ENCODE measurements at regions not wholly inside any gene's neighbourhood (a gene's known extent, or its start where the extent isn't known, plus 50 kb on each side); places are given as distances from the start of the nearest gene placed in this dataset.
A peak's percentile ranks its signal among the peaks of the same experiment; 100 is the strongest.

DNA sequence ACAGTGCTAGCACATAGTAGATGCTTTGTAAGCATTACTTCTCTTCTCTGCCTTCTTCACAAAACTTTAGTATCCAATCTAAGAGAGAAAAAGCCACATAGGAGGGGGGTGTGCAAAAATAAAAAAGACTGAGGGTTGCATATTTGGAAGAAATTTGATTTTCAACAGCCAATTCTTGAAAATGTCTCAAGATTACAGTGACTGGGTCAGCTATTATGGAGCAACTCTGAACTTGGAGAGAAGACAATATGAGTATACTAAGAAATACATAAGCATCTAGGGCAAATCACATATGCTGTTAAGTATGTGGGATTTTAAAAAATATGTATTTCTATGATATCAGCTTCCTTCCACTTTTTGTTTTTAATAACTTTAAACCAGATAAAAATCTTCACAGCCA is 196.6 kb upstream of the GOLIM4 start:
- no peak for DNase-seq (ENCODE audit: low read depth)

- no peak for DNase-seq (ENCODE audit: low read depth)
Measured at GRCh38 chr3:168289471-168290008, 193.8 kb upstream of the GOLIM4 start.

DNA sequence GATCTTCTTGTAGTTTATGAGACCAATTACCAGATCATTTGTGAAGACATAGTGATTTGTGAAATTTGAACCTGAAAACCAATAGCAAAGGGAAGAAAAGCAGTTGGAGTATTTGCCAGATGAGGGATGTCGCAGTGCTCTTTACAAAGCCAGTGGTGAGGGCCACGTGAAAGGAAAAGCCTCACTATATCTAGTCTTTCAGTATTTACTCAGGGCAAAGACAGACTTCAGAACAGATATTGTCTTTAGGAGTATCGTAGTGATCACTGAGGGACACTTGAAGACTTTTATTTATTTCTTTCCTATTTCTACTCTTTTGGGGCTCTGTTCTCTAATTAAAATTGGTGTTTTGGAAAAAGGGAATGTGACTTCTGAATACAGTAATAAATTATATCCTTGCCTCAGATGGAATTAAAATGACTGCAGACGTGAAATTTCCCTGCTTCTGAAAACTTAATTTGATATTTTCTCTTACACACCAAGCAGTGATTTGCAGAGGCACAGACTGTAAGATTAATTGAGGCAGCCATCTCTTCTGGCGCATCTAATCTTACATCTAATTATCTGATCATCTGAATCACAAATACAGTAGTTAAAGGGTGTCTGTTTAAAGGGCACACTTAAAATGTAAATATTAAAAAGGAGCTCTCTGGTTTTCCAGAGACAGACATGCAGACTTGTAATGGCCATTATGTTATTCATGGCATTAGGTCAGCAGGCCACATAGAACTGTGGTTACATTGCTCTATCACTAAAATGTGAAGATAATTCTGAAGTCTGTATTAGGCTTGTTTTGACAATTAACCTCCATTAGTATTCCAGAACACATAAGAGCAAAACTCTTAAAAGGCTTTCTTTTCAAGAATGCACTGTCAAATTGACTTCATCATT is 193.0 kb upstream of the GOLIM4 start:
- DNase-seq (ENCODE audit: low read depth), result no peak

- no peak for DNase-seq (ENCODE audit: low read depth)
Measured at GRCh38 chr3:168285506-168285905, 189.8 kb upstream of the GOLIM4 start.

DNA sequence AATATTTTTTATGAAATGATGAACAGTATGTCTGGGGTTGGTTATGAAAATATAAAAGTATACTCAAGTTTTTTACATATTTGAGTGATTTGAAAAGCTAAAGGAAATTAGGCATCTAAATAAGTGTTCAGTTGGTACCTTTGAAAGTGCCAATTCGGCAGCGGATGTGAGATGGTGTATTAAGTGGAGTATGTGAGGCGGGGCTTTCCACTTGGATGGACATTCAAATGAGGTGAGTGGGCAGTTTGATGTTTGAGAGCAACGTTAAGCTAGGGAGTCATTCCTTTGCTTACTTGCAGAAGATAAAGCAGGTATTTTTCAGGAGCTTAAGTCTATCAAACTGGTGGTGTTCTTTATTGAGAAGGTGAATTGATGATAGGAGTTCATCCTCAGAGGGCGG is 189.0 kb upstream of the GOLIM4 start:
- DNase-seq (ENCODE audit: low read depth), result no peak

- DNase-seq (ENCODE audit: low read depth), result no peak
Measured at GRCh38 chr3:168275662-168276061, 179.9 kb upstream of the GOLIM4 start.

DNA sequence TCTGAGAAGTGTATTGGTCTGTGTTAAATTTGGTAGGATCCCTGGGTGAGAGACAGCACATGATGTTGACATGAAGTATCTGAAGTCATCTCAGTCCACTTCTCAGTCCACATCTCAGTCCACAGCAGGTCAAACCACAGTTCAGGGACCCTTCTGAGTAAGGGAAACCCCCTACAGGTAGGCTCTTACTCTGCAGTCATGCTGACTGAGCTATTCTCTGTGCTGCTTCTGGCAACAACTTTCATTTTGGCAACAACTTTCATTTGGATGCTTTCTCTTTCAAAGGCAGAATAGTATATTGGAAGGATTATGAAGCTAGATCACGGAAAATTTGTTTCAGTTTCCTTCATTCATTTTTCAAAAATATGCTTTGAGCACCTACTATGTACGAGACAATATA is 178.2 kb upstream of the GOLIM4 start:
- DNase-seq (ENCODE audit: low read depth), result no peak

DNA sequence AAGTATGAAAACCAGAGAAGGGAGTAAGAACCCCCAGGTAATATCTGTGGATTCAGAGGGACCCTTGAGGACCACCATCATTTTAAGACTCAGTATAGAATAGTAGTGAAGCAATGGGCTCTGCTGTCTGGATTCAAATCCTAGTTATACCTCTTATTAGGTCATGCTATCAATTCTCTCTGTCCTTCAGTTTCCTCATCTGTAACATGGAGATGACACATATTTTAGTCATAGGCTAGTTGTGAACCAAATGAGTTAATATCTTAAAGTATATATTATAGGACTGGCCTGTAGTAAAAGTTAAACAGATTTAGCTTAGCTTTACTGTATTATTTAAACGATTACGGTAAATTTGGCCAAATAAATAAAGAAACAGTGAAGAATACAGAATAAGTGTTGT is 177.3 kb upstream of the GOLIM4 start:
- no peak for DNase-seq (ENCODE audit: low read depth)

DNA sequence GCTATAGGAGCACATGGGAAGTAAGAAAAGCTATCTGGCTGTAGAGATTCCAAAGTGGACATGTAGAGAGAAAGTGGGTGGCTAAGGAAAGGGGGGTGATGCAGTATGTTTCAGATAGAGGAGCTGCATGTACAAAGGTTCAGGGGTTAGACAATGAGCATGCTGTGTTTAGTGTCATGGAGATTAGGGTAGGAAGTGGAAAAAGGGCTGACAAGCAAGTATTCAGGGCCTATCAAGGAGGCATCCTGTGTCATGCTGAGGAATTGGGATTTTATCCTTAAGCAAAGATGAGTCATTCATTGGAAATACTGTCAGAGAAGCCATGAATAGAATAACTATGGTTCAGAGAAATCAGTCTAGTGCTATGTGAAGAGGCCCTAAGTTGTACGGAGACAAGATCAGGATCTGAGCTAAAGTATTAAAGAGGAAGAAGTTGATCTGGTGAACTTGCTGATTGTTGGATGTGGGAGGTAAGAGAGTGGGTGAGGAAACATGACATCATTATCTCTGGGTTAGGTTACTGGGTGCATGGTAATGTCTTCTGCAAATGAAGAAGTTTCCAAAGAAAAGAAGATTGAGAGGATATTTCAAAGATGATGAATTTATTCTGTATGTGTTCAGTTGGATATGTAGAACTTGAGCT is 176.7 kb upstream of the GOLIM4 start:
- DNase-seq (ENCODE audit: low read depth), result no peak

DNA sequence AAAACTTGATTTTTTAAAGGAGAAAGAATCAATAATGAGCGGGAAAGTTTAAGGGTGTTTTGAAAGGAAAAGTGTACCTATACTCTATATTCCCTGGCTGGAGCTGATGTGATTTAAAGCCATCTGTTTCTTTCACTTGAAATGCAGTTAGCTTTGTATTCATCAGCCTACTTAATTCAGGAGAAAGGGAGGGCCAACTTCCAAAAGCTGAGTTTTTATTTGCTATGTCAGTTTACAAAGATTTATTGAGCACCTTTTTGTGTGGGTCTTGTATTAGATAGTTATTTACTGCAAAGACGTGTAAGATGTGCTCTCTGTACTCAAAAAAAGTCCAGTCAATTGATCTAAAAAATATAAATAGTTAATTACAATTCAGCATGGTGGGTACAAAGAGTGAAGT is 176.2 kb upstream of the GOLIM4 start:
- no peak for DNase-seq (ENCODE audit: low read depth)

- DNase-seq (ENCODE audit: low read depth), result no peak
Measured at GRCh38 chr3:168269001-168269400, 173.3 kb upstream of the GOLIM4 start.

- DNase-seq (ENCODE audit: low read depth), result no peak
Measured at GRCh38 chr3:168267179-168267578, 171.5 kb upstream of the GOLIM4 start.

- no peak for DNase-seq (ENCODE audit: low read depth)
Measured at GRCh38 chr3:168266335-168266734, 170.6 kb upstream of the GOLIM4 start.

DNA sequence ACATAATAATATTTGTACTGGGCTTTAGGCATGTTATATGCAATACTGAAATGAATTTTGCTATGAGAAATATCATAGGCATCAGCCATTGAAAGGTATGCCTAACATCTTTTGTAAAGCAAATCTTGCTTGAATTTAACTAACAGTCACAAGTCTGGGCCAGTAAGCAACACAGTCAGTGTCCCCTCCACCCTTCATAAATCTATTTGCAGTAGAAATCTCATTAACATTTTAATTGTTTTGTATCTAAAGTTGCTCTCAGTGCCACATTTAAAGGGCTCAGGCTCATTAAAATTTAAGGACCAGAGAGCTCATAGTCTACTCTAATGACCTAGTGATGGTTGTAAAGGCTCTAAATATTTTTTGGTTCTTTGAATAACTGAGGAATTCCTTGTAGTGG is 167.2 kb upstream of the GOLIM4 start:
- DNase-seq (ENCODE audit: low read depth), result no peak

DNA sequence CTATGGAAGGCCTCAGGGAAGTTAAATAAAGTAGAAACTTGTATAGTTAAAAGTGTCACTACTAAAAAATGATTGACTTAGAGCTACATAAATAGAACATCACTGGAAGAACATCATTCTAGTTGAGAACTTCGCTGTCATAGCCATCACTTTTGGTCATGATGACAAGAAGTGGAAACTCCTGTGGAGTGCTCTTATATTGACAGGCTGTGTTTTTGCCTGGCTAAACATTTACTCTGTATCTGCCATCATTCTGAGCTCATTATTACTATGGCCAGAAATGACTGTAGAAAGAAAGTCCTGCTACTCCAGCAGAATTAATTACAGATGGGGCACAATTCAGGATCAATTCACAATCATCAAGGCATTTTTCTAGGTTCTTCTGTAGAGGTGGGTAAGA is 165.1 kb upstream of the GOLIM4 start:
- no peak for DNase-seq (ENCODE audit: low read depth)

DNA sequence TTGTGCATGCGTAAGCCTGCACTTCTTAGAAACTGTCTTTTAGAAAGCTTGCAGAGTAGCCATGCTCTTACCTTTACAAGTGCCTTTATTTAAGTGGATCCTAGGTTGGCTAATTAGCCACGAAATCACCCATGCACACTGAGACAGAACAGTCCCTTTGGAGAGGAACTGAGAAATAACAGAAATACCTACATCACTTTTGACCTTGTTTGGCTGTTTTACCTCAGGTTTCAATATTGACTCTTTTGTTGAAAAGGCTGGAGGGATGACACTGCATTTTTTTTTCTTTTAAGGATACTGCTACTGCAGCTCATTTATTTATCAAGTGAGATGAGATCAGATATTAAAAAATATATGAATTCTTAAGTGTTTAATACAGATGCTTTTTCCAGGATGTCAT is 155.6 kb upstream of the GOLIM4 start:
- DNase-seq (ENCODE audit: low read depth), result no peak

DNA sequence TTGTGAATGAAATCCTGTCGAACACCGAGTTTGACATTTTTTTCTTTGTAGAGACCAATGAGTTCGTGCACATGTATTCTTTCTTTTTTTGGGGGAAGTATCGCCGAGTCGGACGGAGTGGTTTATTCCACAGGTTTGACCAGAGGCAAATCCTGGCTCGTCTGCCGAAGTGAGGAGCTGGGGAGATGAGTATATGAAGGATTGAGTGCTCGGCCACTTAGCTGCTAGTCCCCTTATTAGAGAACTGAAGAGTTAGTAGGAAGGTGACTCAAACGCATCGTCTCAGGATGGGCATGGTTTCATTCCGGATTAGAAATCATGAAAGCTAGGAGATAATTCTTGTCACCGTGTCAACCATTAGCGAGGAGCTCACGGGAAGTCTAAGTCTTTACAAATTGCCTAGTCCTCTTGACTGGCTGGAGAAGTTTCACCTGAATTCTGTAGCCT is 154.7 kb upstream of the GOLIM4 start:
- no peak for DNase-seq (ENCODE audit: low read depth)

DNA sequence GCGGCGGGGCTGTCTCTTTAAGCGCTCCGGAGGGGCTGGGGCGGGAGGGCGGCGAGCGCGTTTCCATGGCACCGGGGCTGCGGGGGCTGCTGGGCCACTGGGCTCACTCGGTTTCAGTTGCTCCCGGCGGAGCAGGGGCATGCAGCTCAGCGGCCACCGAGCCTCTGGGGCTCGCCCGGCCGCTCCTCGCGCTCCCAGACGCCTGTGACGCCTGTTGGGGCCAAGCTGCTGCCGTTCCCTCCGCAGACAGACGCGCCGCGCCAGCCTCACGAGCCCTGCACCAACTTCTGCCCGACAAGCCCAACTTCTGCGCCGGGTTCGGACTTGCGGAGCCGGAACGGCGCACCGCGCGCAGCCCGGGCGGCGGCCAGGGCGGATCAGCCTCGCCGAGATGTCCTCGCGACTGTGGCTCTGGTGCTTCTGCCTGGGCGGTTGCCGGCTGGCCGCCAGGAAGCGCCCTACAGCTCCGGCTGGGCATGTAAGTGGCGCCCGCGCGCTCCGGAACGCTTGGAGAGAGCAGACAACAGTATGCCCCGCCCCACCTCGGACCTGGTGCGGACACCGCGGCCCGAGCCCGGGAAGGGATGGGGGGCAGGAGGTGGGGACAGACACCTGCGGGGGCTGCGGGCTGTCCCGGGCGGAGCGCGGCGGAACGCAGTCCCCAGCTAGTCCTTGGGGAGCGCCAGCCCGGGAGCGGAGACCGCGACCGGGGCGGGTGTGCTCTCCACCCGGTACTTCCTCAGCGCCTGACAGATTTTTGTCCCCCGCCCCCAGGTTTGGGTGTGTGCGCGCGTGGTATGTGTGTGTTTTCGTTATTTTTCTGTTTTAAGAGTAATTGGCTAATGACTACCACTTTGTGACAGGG is 154.1 kb upstream of the GOLIM4 start:
- DNase-seq (ENCODE audit: low read depth), result peak; percentile 71

DNA sequence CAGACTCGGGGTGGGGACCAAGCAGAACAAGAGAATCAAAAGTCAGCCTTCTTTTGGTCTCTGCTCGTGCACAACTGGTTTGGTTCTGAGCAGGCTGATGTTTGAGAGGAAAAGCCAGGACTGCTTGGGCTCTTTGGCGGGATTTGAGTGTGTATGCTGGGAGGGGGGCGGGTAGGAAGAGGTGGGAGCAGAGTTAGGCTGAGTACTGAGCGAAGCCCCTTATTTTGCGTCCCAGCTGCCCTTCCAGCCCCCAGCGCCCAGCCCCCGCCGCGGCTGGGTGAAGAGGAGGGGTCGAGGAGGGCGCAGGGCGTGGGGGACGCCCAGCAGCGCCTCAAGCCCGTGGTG is 153.5 kb upstream of the GOLIM4 start:
- DNase-seq (ENCODE audit: low read depth), result peak; percentile 4

DNA sequence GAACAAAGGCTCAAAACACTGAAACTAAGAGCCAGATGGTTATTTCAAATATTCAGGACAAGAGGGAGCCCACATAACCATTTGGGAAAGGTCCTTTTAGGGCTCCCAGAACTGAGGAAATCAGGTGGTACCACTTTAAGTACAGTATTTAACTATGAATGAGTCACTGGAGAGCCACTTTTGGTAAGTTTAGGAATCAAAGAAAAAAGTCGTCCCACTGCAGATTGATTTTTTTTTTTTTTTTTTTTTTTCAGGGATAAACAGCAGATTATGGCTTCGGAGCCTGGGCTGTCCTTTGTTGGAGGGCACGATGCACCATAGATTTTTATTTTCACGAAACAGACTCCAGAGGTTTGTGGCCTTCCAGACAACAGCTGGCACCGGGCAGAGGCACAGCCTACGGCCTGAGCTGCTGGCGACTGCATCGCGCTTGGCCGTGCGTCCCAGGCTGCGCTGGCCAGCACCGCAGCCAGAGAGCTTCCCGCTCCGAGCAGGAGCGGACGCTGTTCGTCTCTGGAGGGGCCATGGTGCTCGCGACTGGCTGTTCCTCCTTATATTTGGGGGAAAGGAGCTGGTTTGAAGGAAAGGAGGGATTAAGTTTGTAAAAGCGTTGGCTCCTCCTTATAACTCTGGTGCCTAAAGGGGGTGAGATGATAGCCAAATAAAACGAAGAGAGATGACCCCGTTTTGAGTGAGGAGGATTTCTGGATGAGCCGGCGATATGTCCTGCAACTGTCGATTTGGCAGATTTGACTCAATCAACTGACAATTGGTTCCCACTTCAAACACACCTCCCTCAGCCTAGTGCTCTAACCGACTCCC is 152.9 kb upstream of the GOLIM4 start:
- DNase-seq (ENCODE audit: low read depth), result peak; percentile 50

GRCh38 chr3:168241156-168241555 is 145.4 kb upstream of the GOLIM4 start:
- no peak for DNase-seq (ENCODE audit: low read depth)

- no peak for DNase-seq (ENCODE audit: low read depth)
Measured at GRCh38 chr3:168239287-168239686, 143.6 kb upstream of the GOLIM4 start.

All from fibroblast of gingiva (primary cell).